NT2/D1 (cell line): ENCODE measurements at regions not wholly inside any gene's neighbourhood (a gene's known extent, or its start where the extent isn't known, plus 50 kb on each side); places are given as distances from the start of the nearest gene placed in this dataset.

Experiments used
- SUZ12 ChIP-seq: IDR thresholded peaks from 2 replicates; pipeline ENCODE4 v1.6.1; 2011; ENCODE audit not compliant: insufficient read length, insufficient read depth; ENCODE audit errors: extremely low read depth
- ZNF274 ChIP-seq: IDR thresholded peaks from 2 replicates; pipeline ENCODE4 v1.6.1; 2011; ENCODE audit warnings: mild to moderate bottlenecking, low read depth, low read length

DNA sequence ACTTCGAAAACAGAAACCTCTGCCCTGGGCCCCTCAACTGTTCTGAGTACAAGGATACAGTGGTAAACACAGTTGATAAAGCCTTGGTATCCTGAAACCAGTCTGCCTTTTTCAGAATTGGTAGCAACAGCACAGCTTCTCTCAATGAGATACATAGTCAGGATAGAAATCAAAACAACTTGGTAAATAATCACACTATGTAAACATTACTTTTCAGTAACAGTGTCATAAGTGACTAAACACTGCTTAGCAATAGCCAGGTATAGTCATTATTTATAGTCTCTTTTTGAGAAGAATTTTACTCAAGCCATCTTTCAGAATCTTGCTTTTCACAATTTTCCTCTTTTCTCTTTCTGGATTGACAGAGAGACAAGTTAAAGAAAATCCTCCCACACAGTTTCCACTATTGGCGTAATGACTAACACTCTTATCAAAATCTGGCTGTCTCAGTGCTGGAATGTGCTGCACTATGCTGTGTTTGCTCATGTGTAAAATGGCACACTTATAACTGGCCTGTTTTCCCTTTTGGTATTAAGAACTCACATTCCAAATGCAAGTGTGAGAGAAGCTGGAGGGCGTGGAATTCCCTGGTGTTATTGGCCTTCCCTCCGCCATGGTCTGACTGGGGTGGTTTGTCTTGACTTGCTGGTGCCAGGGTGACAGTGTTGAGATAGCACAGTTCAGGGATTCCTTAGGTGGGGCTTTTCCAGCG lies 368.8 kb downstream of the TDRD3 start:
- TF ChIP-seq ZNF274, result no peak
- no peak for TF ChIP-seq SUZ12
